Neural cell (in vitro differentiated cells): ENCODE measurements at regions not wholly inside any gene's neighbourhood (a gene's known extent, or its start where the extent isn't known, plus 50 kb on each side); places are given as distances from the start of the nearest gene placed in this dataset.

Experiments used
- CTCF ChIP-seq: fragments of 450-650 bp; IDR thresholded peaks from 2 replicates; pipeline ENCODE4 v1.5.1; 2014; ENCODE audit warnings: antibody characterized with exemption, mild to moderate bottlenecking, moderate library complexity; ENCODE audit not compliant: poor library complexity, severe bottlenecking
- EP300 ChIP-seq: fragments of 450-650 bp; conservative IDR thresholded peaks from 2 replicates; pipeline ENCODE4 v1.6.1; 2014; ENCODE audit warnings: antibody characterized with exemption, mild to moderate bottlenecking, moderate library complexity; ENCODE audit not compliant: poor library complexity, severe bottlenecking
- EZH2 ChIP-seq: fragments of 200-600, 300-800 bp; shearing (Covaris generic), sonication (generic); IDR thresholded peaks from 2 replicates; pipeline ENCODE4 v1.6.1; 2014; ENCODE audit warnings: antibody characterized with exemption, low read length, borderline replicate concordance, mild to moderate bottlenecking; ENCODE audit not compliant: insufficient read depth, poor library complexity, severe bottlenecking
- POLR2AphosphoS5 ChIP-seq: IDR thresholded peaks from 2 replicates; pipeline ENCODE4 v1.6.1; 2012
- RAD21 ChIP-seq: fragments of 450-650 bp; conservative IDR thresholded peaks from 2 replicates; pipeline ENCODE4 v1.6.1; 2014; ENCODE audit warnings: antibody characterized with exemption, mild to moderate bottlenecking, moderate library complexity
- SMC3 ChIP-seq: fragments of 450-650 bp; conservative IDR thresholded peaks from 2 replicates; pipeline ENCODE4 v1.6.1; 2014; ENCODE audit warnings: antibody characterized with exemption, mild to moderate bottlenecking, moderate library complexity; ENCODE audit not compliant: poor library complexity
- TF ChIP-seq, protein P1 (sequence below): IDR thresholded peaks from 2 replicates; pipeline ENCODE4 v1.6.1; 2012; ENCODE audit warnings: borderline replicate concordance

DNA sequence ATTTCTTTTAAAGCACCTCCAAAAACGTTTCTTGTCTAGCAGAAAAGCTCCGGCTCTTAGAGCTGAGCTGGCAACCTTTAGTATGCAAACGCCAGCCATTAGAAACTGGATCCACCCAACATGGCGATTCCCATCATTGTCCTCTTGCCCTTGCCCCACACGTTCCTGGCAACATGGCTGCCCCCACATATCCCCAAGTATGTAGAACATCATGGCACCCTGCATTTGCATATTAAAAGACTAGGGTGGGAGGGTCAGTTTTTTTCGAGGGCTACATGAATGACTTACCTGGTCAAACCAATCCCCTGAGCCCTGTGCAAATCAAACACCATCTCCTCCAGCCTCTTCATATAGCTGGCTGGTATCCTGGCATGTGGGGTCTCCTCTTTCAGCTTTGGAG lies 82.2 kb upstream of the HELT start:
- TF ChIP-seq, protein P1, sequence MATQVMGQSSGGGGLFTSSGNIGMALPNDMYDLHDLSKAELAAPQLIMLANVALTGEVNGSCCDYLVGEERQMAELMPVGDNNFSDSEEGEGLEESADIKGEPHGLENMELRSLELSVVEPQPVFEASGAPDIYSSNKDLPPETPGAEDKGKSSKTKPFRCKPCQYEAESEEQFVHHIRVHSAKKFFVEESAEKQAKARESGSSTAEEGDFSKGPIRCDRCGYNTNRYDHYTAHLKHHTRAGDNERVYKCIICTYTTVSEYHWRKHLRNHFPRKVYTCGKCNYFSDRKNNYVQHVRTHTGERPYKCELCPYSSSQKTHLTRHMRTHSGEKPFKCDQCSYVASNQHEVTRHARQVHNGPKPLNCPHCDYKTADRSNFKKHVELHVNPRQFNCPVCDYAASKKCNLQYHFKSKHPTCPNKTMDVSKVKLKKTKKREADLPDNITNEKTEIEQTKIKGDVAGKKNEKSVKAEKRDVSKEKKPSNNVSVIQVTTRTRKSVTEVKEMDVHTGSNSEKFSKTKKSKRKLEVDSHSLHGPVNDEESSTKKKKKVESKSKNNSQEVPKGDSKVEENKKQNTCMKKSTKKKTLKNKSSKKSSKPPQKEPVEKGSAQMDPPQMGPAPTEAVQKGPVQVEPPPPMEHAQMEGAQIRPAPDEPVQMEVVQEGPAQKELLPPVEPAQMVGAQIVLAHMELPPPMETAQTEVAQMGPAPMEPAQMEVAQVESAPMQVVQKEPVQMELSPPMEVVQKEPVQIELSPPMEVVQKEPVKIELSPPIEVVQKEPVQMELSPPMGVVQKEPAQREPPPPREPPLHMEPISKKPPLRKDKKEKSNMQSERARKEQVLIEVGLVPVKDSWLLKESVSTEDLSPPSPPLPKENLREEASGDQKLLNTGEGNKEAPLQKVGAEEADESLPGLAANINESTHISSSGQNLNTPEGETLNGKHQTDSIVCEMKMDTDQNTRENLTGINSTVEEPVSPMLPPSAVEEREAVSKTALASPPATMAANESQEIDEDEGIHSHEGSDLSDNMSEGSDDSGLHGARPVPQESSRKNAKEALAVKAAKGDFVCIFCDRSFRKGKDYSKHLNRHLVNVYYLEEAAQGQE = no peak
- TF ChIP-seq SMC3 = no peak
- no peak for TF ChIP-seq CTCF
- no peak for TF ChIP-seq EP300
- TF ChIP-seq POLR2AphosphoS5 = no peak
- TF ChIP-seq RAD21 = no peak
- TF ChIP-seq EZH2 = no peak
